Loucy (cell line): ENCODE measurements at regions not wholly inside any gene's neighbourhood (a gene's known extent, or its start where the extent isn't known, plus 50 kb on each side); places are given as distances from the start of the nearest gene placed in this dataset.

ENCODE experiments used
- EZH2phosphoT487 ChIP-seq: fragments of 200-600 bp; IDR thresholded peaks from 2 replicates; pipeline ENCODE4 v1.6.1; 2018; ENCODE audit warnings: antibody characterized with exemption, mild to moderate bottlenecking, moderate library complexity, borderline replicate concordance
- TF ChIP-seq, protein P1 (sequence below): fragments of 200-600 bp; sonication (generic); conservative IDR thresholded peaks from 2 replicates; pipeline ENCODE4 v1.5.1; 2014; ENCODE audit warnings: mild to moderate bottlenecking, antibody characterized with exemption, low read length

DNA sequence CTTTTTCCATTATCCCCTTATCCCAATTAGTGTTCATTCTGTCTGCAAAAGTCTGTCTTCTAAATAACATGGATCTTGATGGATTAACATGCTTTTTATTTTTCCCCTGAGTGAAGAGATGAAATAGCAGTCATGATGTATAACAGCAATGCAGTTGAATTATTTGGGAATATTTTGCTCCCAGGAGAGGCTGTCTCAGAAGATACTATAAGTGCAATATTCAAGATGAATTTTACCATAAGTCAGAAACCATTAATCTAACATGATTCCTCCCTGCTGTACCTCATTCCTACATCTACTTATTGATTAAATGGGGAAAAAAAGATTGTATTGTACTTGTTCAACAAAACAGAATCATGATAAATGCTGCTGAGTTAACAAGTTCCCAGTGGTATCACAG lies 233.2 kb upstream of the KCNIP4 start:
- TF ChIP-seq, protein P1, sequence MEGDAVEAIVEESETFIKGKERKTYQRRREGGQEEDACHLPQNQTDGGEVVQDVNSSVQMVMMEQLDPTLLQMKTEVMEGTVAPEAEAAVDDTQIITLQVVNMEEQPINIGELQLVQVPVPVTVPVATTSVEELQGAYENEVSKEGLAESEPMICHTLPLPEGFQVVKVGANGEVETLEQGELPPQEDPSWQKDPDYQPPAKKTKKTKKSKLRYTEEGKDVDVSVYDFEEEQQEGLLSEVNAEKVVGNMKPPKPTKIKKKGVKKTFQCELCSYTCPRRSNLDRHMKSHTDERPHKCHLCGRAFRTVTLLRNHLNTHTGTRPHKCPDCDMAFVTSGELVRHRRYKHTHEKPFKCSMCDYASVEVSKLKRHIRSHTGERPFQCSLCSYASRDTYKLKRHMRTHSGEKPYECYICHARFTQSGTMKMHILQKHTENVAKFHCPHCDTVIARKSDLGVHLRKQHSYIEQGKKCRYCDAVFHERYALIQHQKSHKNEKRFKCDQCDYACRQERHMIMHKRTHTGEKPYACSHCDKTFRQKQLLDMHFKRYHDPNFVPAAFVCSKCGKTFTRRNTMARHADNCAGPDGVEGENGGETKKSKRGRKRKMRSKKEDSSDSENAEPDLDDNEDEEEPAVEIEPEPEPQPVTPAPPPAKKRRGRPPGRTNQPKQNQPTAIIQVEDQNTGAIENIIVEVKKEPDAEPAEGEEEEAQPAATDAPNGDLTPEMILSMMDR, result no peak
- TF ChIP-seq EZH2phosphoT487, result no peak
